Hepatocyte (in vitro differentiated cells): ENCODE measurements at regions not wholly inside any gene's neighbourhood (a gene's known extent, or its start where the extent isn't known, plus 50 kb on each side); places are given as distances from the start of the nearest gene placed in this dataset.

Source experiments
- CTCF ChIP-seq: fragments of 200-600 bp; sonication (generic); IDR thresholded peaks from 2 replicates; pipeline ENCODE4 v1.5.1; 2016; ENCODE audit warnings: antibody characterized with exemption, mild to moderate bottlenecking; ENCODE audit not compliant: poor library complexity
- EZH2 ChIP-seq: fragments of 200-600 bp; sonication (generic); IDR thresholded peaks from 2 replicates; pipeline ENCODE4 v1.6.1; 2016; ENCODE audit warnings: antibody characterized with exemption, mild to moderate bottlenecking, borderline replicate concordance
- EZH2phosphoT487 ChIP-seq: fragments of 200-600 bp; sonication (generic); IDR thresholded peaks from one replicate; pipeline ENCODE4 v1.6.1; 2018; ENCODE audit warnings: antibody characterized with exemption, mild to moderate bottlenecking, low read depth, moderate library complexity; ENCODE audit not compliant: unreplicated experiment, severe bottlenecking

- TF ChIP-seq CTCF (no peak), EZH2phosphoT487 (no peak), EZH2 (no peak)
These were observed 140.3 kb downstream of the BRD1 start for GRCh38 chr22:49687333-49687732.
